Transverse colon (tissue), 4 donors: ENCODE measurements at regions not wholly inside any gene's neighbourhood (a gene's known extent, or its start where the extent isn't known, plus 50 kb on each side); places are given as distances from the start of the nearest gene placed in this dataset.
"Not testable (repeated sequence)": the region's sequence is repeated elsewhere in the genome, so short reads cannot be mapped to it uniquely, and the experiment has no call there.

Experiments used
- DNase-seq: peaks from one replicate; pipeline ENCODE4 v3.0.0-alpha.2; 2019
- H3K27ac ChIP-seq, 4 donors: fragments of 200-600 bp; sonication (generic); 2 replicates each; pipeline ENCODE4 v1.5.1; 2016 to 2018; ENCODE audit warnings: inconsistent platforms in 4 of 4
- H3K27me3 ChIP-seq: fragments of 200-600 bp; sonication (generic); 2 replicates; pipeline ENCODE4 v1.5.1; 2017; ENCODE audit warnings: inconsistent platforms
- H3K36me3 ChIP-seq, 4 donors: fragments of 200-600 bp; sonication (generic); 2 replicates each; pipeline ENCODE4 v1.5.1; 2017 to 2019; ENCODE audit warnings: inconsistent platforms in 4 of 4
- H3K4me1 ChIP-seq, 4 donors: fragments of 200-600 bp; sonication (generic); 2 replicates each; pipeline ENCODE4 v1.5.1; 2017 to 2020; ENCODE audit warnings: inconsistent platforms in 4 of 4
- H3K4me3 ChIP-seq, 4 donors: fragments of 200-600 bp; sonication (generic); 1 replicate in 1 of 4; 2 replicates in 3 of 4; pipeline versions ENCODE4 v1.5.1 to v1.6.1; 2017 to 2019; ENCODE audit warnings: inconsistent platforms in 4 of 4
- H3K9me3 ChIP-seq, 2 donors: fragments of 200-600 bp; sonication (generic); 2 replicates each; pipeline ENCODE4 v1.5.1; 2017 to 2019; ENCODE audit warnings: inconsistent platforms in 2 of 2
- EP300 ChIP-seq: sonication (generic); formaldehyde crosslinking; IDR thresholded peaks from one replicate; pipeline ENCODE4 v1.6.1; 2017; ENCODE audit warnings: antibody characterized with exemption, low read depth
- POLR2A ChIP-seq: fragments of 450-650 bp; IDR thresholded peaks from one replicate; pipeline ENCODE4 v1.6.1; 2016; ENCODE audit warnings: antibody characterized with exemption, mild to moderate bottlenecking, moderate library complexity
- POLR2AphosphoS5 ChIP-seq, 3 donors: sonication (generic); formaldehyde crosslinking; IDR thresholded peaks; one replicate each; pipeline ENCODE4 v1.6.1; 2016; ENCODE audit warnings: antibody characterized with exemption in 3 of 3
- WGBS, 2 donors: methylation state at CpG; one replicate each; pipeline ENCODE4 v1.1.5; 2018; ENCODE audit warnings: low coverage in 1 of 2; 5-methylcytosine and 5-hydroxymethylcytosine counted together
- in situ Hi-C, 4 donors: fragments of 200-750 bp; cut with MboI; loops; one replicate each; pipeline versions ENCODE4 v1.15.0 to v1.15.1; 2017; ENCODE audit warnings: low sequenced_read_pairs in 3 of 4, low pct_ligation_motif_present in 1 of 4, low pct_unique_long_range_greater_than_20kb in 1 of 4
- intact Hi-C: fragments of 100-400 bp; cut with DNase I; formaldehyde crosslinking; loops from one replicate; pipeline ENCODE4 v1.15.1; 2023; ENCODE audit warnings: low total_unique reads
- TF ChIP-seq, protein P1 (sequence below), 5 experiments: fragments of 200-600 bp in 3 of 5; fragments of 450-650 bp in 2 of 5; sonication (generic) in 3 of 5; IDR thresholded peaks; 1 replicate in 2 of 5; 2 replicates in 3 of 5; pipeline ENCODE4 v1.5.1; 2016 to 2017; ENCODE audit warnings: antibody characterized with exemption in 5 of 5, inconsistent platforms in 3 of 5, mild to moderate bottlenecking in 2 of 5, moderate library complexity in 1 of 5

DNA sequence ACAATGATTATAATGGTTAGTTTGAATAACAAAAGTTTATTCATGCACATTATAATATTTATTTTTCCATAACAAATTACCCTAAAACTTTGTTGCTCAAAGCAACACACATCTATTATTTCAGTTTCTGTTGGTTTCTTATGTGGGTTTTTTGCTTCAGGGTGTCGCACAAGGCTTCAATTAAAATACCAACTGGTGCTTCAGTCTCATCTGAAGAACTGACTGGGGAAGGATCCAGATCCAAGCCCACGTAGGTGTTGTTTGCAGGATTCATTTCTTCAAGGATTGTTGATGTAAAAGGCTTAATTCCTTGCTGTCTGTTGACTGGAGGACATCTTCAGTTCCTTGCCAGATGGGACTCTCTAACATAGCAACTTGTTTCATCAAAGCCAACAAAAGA is 747.2 kb upstream of the PCDH20 start:
- 67 to 100% methylated on average over 1 to 2 of the region's 2 CpGs for WGBS, 2 donors
- H3K9me3 ChIP-seq: peaks cover 0 to 3% of the 10 kb centered on the region in 2 donors
- intact Hi-C loops: no loop called here

DNA sequence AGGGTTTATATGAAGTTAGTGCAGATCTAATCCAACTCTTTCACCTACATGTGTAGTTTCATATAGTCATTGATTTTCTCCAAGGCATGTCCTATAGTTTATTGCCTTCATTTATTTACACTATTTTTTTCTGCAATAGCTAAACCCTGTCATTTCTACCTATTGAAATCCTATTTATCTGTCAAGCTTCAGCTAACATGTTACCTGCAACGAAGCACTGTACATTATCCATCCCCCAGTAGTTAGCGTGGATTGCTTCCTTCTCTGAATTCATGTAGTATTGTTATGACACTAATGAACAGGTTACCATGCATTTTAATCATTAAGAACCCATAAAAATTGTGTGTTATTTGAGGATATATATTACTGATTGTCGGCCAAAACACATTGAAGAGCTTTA is 742.9 kb upstream of the PCDH20 start:
- Histone ChIP-seq H3K9me3 (peaks cover 0 to 3% of the 10 kb centered on the region in 2 donors), H3K27me3 (no peaks in the 10 kb centered on the region), H3K4me3 (no peak overlapping the region), H3K4me1 (no peaks in the 10 kb centered on the region), H3K36me3 (no peaks in the 10 kb centered on the region), H3K27ac (no peak overlapping the region)
- DNase-seq: no peak
- intact Hi-C loops: no loop called here
- TF ChIP-seq POLR2A (no peak), EP300 (no peak), POLR2AphosphoS5 (IDR thresholded peaks at IDR 0.05) (no peak)
- TF ChIP-seq, protein P1, sequence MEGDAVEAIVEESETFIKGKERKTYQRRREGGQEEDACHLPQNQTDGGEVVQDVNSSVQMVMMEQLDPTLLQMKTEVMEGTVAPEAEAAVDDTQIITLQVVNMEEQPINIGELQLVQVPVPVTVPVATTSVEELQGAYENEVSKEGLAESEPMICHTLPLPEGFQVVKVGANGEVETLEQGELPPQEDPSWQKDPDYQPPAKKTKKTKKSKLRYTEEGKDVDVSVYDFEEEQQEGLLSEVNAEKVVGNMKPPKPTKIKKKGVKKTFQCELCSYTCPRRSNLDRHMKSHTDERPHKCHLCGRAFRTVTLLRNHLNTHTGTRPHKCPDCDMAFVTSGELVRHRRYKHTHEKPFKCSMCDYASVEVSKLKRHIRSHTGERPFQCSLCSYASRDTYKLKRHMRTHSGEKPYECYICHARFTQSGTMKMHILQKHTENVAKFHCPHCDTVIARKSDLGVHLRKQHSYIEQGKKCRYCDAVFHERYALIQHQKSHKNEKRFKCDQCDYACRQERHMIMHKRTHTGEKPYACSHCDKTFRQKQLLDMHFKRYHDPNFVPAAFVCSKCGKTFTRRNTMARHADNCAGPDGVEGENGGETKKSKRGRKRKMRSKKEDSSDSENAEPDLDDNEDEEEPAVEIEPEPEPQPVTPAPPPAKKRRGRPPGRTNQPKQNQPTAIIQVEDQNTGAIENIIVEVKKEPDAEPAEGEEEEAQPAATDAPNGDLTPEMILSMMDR (IDR thresholded peaks at IDR 0.05): no peak
- 78 to 84% methylated on average over 3 of the region's 3 CpGs for WGBS, 2 donors
- in situ Hi-C loops: no loop called here

More for the DNA sequence above, 747.2 kb upstream of the PCDH20 start:
- Histone ChIP-seq H3K4me3 (no peak overlapping the region), H3K27me3 (no peaks in the 10 kb centered on the region), H3K27ac (no peak overlapping the region), H3K4me1 (no peaks in the 10 kb centered on the region), H3K36me3 (no peaks in the 10 kb centered on the region)
- no peak for DNase-seq
- in situ Hi-C loops: no loop called here
- TF ChIP-seq POLR2AphosphoS5 (IDR thresholded peaks at IDR 0.05) (no peak), POLR2A (no peak), EP300 (no peak)
- TF ChIP-seq, protein P1 (IDR thresholded peaks at IDR 0.05): no peak

DNA sequence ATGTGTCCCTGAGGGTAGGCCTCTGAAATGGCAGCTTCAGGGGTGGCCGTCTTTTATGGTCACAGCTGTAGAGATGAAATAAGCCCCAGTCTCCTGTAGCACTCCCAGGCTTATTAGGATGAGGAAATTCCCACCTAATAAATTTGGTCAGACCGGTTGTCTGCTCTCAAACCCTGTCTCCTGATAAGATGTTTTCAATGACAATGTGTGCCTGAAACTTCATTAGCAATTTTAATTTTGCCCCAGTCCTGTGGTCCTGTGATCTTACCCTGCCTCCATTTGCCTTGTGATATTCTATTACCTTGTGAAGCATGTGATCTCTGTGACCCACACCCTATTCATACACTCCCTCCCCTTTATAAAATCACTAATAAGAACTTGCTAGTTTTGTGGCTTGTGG is 736.1 kb upstream of the PCDH20 start:
- DNase-seq, H3K27ac ChIP-seq, intact Hi-C loops, H3K36me3 ChIP-seq, in situ Hi-C loops, H3K9me3 ChIP-seq, H3K4me3 ChIP-seq, H3K4me1 ChIP-seq, H3K27me3 ChIP-seq: not testable (repeated sequence)
- WGBS, 2 donors: 87 to 100% methylated on average over 2 of the region's 2 CpGs

DNA sequence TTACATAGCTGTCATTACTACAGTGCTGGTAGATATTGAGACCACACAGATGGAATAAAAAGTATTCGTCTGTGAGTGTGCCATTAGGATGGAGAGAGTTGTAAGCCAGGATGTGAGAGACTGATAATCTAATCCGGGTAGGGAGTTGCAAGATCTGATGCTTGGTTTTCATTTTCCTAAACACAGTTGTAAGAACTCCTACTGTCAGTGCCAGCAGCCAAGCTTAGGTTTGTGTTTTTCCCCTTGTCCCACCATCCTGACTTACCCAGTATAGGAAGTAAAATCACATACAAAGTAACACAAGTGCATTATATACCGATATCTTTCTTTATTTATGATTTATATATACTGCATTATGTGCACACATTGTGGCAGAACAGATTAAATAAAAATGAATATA is 726.4 kb upstream of the PCDH20 start:
- in situ Hi-C loops (no loop called here), intact Hi-C loops (no loop called here)
- WGBS, 2 donors: 78 to 81% methylated on average over 3 of the region's 3 CpGs
- H3K4me1 ChIP-seq: no peaks in the 10 kb centered on the region
- TF ChIP-seq POLR2A (no peak), POLR2AphosphoS5 (IDR thresholded peaks at IDR 0.05) (no peak), EP300 (no peak)
- TF ChIP-seq, protein P1 (IDR thresholded peaks at IDR 0.05): no peak
- no peak for DNase-seq
- H3K36me3 ChIP-seq: no peaks in the 10 kb centered on the region
- no peak overlapping the region for H3K27ac ChIP-seq
- peaks cover 0 to 3% of the 10 kb centered on the region in 2 donors for H3K9me3 ChIP-seq
- H3K27me3 ChIP-seq: no peaks in the 10 kb centered on the region
- no peak overlapping the region for H3K4me3 ChIP-seq

DNA sequence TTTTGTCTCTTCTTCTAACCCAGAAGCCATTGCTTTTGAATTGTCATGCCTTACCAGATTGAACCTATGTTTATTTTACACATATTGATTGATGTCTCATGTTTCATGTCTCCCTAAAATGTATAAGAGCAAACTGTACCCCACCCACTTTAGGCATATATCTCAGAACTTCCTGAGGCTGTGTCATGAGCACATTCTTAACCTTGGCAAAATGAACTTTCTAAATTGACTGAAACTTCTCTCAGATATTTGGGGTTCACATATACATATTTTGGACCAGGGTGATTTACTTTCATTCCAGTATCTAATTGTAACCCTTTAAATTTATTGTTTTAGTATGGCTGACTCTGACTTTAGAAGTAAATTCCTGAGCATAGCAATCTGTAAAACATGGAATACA is 723.9 kb upstream of the PCDH20 start:
- Histone ChIP-seq H3K27ac (no peak overlapping the region), H3K36me3 (no peaks in the 10 kb centered on the region), H3K27me3 (no peaks in the 10 kb centered on the region), H3K9me3 (peaks cover 0 to 3% of the 10 kb centered on the region in 2 donors), H3K4me3 (no peak overlapping the region), H3K4me1 (no peaks in the 10 kb centered on the region)
- TF ChIP-seq, protein P1 (IDR thresholded peaks at IDR 0.05): no peak
- TF ChIP-seq EP300 (no peak), POLR2AphosphoS5 (IDR thresholded peaks at IDR 0.05) (no peak), POLR2A (no peak)
- in situ Hi-C loops: no loop called here
- intact Hi-C loops: no loop called here
- no peak for DNase-seq
